Endodermal cell (in vitro differentiated cells): ENCODE measurements at regions not wholly inside any gene's neighbourhood (a gene's known extent, or its start where the extent isn't known, plus 50 kb on each side); places are given as distances from the start of the nearest gene placed in this dataset.

Experiments
- DNase-seq: peaks from one replicate; pipeline ENCODE4 v3.0.0-alpha.2; 2017
- H3K27ac ChIP-seq: 2 replicates; pipeline ENCODE4 v1.5.1; 2013; ENCODE audit warnings: mild to moderate bottlenecking, low read depth, low read length, moderate library complexity
- H3K27me3 ChIP-seq: 2 replicates; pipeline ENCODE4 v1.6.1; 2013; ENCODE audit warnings: mild to moderate bottlenecking, low read length, moderate library complexity; ENCODE audit not compliant: insufficient read depth, control insufficient read depth, poor library complexity, severe bottlenecking
- H3K36me3 ChIP-seq: 2 replicates; pipeline ENCODE4 v1.7.0; 2013; ENCODE audit warnings: mild to moderate bottlenecking, low read length, moderate library complexity; ENCODE audit not compliant: control insufficient read depth, insufficient read depth
- H3K4me1 ChIP-seq: one replicate; pipeline ENCODE4 v1.7.0; 2013; ENCODE audit warnings: low read length; ENCODE audit not compliant: control insufficient read depth, insufficient read depth
- H3K4me3 ChIP-seq: 2 replicates; pipeline ENCODE4 v1.5.1; 2013; ENCODE audit warnings: mild to moderate bottlenecking, low read length, moderate library complexity
- H3K9ac ChIP-seq: 2 replicates; pipeline ENCODE4 v1.6.1; 2013; ENCODE audit warnings: mild to moderate bottlenecking, low read length, moderate library complexity; ENCODE audit not compliant: poor library complexity, severe bottlenecking; ENCODE audit errors: extremely low read depth
- H3K9me3 ChIP-seq: 2 replicates; pipeline ENCODE4 v1.6.1; 2013; ENCODE audit warnings: mild to moderate bottlenecking, low read length, moderate library complexity; ENCODE audit not compliant: control insufficient read depth
- H3K27ac Mint-ChIP-seq: 2 replicates; pipeline ENCODE4 v1.8.0; 2020; ENCODE audit warnings: mixed read lengths
- H3K27me3 Mint-ChIP-seq: 2 replicates; pipeline ENCODE4 v1.8.0; 2021; ENCODE audit warnings: mild to moderate bottlenecking, mixed read lengths; ENCODE audit not compliant: insufficient read depth
- H3K36me3 Mint-ChIP-seq: 2 replicates; pipeline ENCODE4 v1.8.0; 2020; ENCODE audit warnings: low read depth, mixed read lengths
- H3K4me1 Mint-ChIP-seq: 2 replicates; pipeline ENCODE4 v1.8.0; 2020; ENCODE audit warnings: mixed read lengths
- H3K4me3 Mint-ChIP-seq: 2 replicates; pipeline ENCODE4 v1.8.0; 2020; ENCODE audit warnings: mild to moderate bottlenecking, moderate library complexity, mixed read lengths
- H3K9me3 Mint-ChIP-seq: 2 replicates; pipeline ENCODE4 v1.8.0; 2020; ENCODE audit warnings: mild to moderate bottlenecking, mixed read lengths
- CTCF ChIP-seq: fragments of 200-600 bp; sonication (generic); conservative IDR thresholded peaks from 2 replicates; pipeline ENCODE4 v1.5.0; 2021; ENCODE audit warnings: antibody characterized with exemption, mild to moderate bottlenecking
- WGBS, 2 experiments: methylation state at CpG; one replicate each; pipeline versions ENCODE4 v1.1.5 to v1.1.7; 2013; ENCODE audit warnings: missing lambda C conversion rate in 2 of 2, mixed read lengths in 1 of 2; ENCODE audit not compliant: insufficient coverage in 1 of 2, insufficient read length in 1 of 2; 5-methylcytosine and 5-hydroxymethylcytosine counted together

GRCh38 chr3:101065962-101066361 is 72.7 kb upstream of the ABI3BP start:
- H3K9me3 ChIP-seq = no peaks in the 10 kb centered on the region
- H3K9me3 Mint-ChIP-seq = peaks cover under 1% of the 10 kb centered on the region
- no peak overlapping the region for H3K4me3 ChIP-seq
- H3K27ac ChIP-seq = no peak overlapping the region
- H3K27ac Mint-ChIP-seq = no peak overlapping the region
- 72 to 85% methylated on average over 2 to 3 of the region's 3 CpGs for WGBS, 2 experiments
- no peaks in the 10 kb centered on the region for H3K27me3 ChIP-seq
- H3K4me1 Mint-ChIP-seq = peaks cover 9% of the 10 kb centered on the region
- H3K27me3 Mint-ChIP-seq = no peaks in the 10 kb centered on the region
- DNase-seq = no peak
- no peak for TF ChIP-seq CTCF
- H3K36me3 Mint-ChIP-seq = no peaks in the 10 kb centered on the region
- H3K36me3 ChIP-seq = no peaks in the 10 kb centered on the region
- H3K4me3 Mint-ChIP-seq = no peak overlapping the region
- H3K4me1 ChIP-seq = no peaks in the 10 kb centered on the region
- H3K9ac ChIP-seq = no peak overlapping the region

GRCh38 chr3:101063401-101063800 is 70.2 kb upstream of the ABI3BP start:
- Mint-ChIP-seq H3K4me3 (no peak overlapping the region), H3K36me3 (no peaks in the 10 kb centered on the region), H3K4me1 (no peaks in the 10 kb centered on the region), H3K27ac (no peak overlapping the region), H3K27me3 (no peaks in the 10 kb centered on the region), H3K9me3 (peaks cover 23% of the 10 kb centered on the region)
- Histone ChIP-seq H3K4me1 (no peaks in the 10 kb centered on the region), H3K27me3 (no peaks in the 10 kb centered on the region), H3K4me3 (no peak overlapping the region), H3K9me3 (no peaks in the 10 kb centered on the region), H3K27ac (no peak overlapping the region), H3K36me3 (no peaks in the 10 kb centered on the region), H3K9ac (no peak overlapping the region)
- no peak for TF ChIP-seq CTCF
- no peak for DNase-seq

GRCh38 chr3:101061312-101061711 is 68.1 kb upstream of the ABI3BP start:
- Mint-ChIP-seq H3K27ac (no peak overlapping the region), H3K27me3 (no peaks in the 10 kb centered on the region), H3K9me3 (peaks cover 39% of the 10 kb centered on the region), H3K4me3 (no peak overlapping the region), H3K36me3 (no peaks in the 10 kb centered on the region), H3K4me1 (no peaks in the 10 kb centered on the region)
- WGBS, 2 experiments = 97 to 100% methylated on average over 1 of the region's 1 CpG
- H3K4me1 ChIP-seq = no peaks in the 10 kb centered on the region
- no peak for DNase-seq
- H3K27ac ChIP-seq = no peak overlapping the region
- no peak overlapping the region for H3K4me3 ChIP-seq
- H3K9me3 ChIP-seq = peaks cover 14% of the 10 kb centered on the region
- H3K9ac ChIP-seq = no peak overlapping the region
- no peaks in the 10 kb centered on the region for H3K36me3 ChIP-seq
- TF ChIP-seq CTCF = no peak
- no peaks in the 10 kb centered on the region for H3K27me3 ChIP-seq
